Activated gamma-delta T cell treated with anti-CD3 and anti-CD28 coated beads, Interleukin-2, amount 50 U/mL, for 16 hours (primary cell): ENCODE measurements at regions not wholly inside any gene's neighbourhood (a gene's known extent, or its start where the extent isn't known, plus 50 kb on each side); places are given as distances from the start of the nearest gene placed in this dataset.
A peak's percentile ranks its signal among the peaks of the same experiment; 100 is the strongest.
"Not testable (repeated sequence)": the region's sequence is repeated elsewhere in the genome, so short reads cannot be mapped to it uniquely, and the experiment has no call there.

Experiments
- DNase-seq: peaks from one replicate; pipeline ENCODE4 v3.0.0-alpha.2; 2020; ENCODE audit warnings: low read depth

GRCh38 chr10:101280511-101280910 lies 51.2 kb upstream of the LBX1 start:
- no peak for DNase-seq

GRCh38 chr10:101280921-101281320 lies 51.7 kb upstream of the LBX1 start:
- not testable (repeated sequence) for DNase-seq

DNA sequence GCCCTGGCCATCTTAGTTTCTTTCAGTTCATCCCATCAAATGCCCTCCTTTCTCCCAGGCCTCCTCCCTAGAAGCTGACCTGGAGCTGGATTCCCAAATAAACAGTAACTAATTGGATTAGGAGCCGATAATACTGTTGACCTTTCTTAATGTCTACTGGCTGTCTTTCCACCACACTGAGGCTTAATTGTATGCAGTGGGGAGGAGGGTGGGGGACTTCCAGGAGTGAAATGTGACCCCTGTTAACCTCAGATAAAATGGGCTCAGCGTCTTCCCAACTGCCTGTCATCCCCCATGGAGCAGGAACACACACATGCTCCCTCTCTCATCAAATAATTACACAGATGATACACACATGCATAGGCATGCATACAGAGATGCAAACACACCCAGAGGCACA lies 53.7 kb upstream of the LBX1 start:
- no peak for DNase-seq

- DNase-seq = no peak
These were observed 54.5 kb upstream of the LBX1 start for GRCh38 chr10:101283762-101284100.

- DNase-seq = no peak
These were observed 55.0 kb upstream of the LBX1 start for GRCh38 chr10:101284101-101284743.

DNA sequence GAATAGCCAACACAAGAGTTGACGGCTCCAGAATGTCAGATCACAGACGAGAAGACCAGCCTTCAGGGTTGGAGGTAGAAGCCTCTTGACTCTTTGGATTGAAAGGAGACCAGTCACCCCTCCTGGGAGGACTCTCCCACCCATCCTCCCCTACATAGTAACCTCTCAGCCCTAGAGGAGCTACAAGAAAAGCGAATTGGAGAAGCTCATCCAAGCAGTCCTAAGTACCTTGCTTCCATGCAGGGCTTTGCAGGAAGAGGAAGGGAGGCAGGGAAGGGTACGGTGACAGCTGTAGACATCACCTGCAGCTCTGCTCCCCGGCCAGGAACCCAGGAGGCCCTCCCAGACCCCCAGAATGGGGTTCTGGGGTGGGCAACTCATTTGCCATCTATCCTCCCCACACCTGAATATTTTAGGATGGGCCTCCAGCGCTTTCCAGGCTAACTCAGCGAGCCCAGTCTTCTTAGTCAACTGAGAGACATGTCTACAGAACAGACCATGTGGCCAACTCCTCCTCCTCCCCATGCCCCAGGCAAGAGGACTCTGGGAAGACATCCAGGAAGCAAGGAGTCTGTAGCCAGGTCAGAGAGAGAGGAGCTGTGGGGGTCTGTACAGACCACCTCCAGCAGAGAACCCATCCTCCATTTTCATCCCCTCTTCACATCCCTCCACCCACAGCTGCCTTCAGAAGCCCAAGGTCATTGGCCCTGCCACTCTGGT lies 55.6 kb upstream of the LBX1 start:
- DNase-seq = no peak

DNA sequence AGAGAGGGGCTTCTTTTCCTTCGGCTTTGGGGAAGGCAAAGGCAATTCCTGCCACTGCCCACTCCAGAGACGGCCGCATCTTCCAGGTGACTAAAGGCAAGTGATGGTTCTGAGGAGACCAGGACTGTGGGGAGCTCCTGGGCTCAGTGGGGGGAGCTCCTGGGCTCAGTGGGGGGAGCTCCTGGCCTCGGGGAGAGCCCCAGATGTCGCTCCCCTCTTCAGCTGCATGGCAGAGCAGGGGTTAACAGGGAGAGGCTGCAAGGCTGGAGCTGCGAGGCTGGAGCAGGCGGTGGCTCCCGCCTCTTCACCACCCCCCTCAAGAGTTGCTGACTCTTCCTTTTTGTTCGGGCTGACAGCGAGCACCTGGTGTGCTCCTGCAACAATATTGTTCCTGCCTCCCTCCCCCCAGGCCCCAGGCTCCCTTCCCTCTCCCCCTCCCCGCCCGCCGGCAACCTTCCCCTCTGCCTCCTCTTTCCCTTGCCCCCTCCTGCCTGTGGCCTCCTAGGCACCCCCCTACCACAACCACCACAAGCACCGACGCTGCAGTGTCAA lies 56.3 kb upstream of the LBX1 start:
- no peak for DNase-seq

DNA sequence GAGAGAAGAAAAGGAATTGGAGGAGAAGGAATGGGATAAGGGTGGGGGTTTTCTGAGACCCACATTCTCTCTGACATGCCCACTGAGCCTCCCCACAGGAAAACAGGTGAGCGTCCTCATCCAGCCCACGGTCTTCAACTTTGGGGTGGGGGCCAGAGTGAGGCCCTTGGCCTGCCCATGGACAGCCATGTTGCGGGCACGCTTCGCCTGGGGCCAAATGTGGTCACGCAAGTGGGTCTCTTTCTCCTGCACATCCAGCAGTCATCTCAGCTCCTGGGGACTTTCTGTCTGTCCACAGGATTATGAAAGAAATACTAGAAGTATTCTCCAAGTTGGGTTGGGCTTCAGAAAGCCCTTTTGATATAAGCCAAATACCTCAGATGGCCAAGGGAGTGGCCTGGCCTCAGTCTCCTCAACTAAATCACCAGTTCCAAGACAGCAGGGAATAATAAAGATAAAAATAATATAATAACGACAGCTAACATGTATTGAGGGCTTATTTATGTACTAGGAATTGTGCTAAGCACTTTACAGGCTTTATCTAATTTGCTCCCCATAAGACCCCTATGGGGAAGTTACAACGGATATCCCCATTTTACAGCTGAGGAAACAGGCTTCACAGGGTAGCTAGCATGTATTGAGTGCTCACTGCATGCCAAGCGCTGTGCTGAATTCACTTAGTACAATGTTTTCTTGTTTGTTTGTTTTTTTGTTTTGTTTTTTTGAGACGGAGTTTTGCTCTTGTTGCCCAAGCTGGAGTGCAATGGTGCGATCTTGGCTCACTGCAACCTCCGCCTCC lies 57.2 kb upstream of the LBX1 start:
- no peak for DNase-seq

DNA sequence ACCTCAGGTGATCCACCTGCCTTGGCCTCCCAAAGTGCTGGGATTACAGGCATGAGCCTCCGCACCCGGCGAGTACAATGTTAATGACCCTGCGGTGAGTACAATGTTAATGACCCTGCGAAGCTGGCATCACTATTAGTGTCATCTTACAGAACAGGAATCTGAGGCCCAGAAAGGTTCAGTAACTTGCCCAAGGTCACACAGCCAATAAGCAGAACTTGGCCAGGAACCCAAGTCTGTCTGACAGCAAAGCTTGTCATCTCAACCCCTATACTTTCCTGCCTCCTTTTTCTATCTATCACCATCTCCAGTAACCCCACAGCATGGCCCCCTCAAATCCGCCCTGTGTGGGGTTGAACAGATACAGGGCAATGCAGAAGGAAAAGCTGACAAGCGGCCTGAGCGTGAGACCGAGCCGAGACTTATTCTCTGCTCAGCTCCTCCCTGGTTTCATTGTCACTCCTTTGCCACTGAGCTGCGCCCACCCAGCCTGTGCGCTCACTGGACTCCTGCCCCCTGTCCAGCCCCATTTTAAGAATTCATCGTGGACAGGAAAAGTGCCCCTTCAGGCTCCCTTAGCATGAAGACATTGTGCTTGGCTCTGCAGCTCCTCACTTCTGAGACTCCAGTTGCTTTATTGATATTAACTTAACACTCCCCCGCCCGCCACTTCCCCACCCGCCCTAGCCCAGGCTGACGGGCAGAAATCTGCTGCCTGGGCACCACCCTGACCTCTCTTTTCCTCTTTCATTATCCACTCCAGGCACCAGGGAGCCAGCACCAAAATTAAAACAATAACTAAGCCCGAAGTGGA lies 58.1 kb upstream of the LBX1 start:
- DNase-seq = no peak

DNA sequence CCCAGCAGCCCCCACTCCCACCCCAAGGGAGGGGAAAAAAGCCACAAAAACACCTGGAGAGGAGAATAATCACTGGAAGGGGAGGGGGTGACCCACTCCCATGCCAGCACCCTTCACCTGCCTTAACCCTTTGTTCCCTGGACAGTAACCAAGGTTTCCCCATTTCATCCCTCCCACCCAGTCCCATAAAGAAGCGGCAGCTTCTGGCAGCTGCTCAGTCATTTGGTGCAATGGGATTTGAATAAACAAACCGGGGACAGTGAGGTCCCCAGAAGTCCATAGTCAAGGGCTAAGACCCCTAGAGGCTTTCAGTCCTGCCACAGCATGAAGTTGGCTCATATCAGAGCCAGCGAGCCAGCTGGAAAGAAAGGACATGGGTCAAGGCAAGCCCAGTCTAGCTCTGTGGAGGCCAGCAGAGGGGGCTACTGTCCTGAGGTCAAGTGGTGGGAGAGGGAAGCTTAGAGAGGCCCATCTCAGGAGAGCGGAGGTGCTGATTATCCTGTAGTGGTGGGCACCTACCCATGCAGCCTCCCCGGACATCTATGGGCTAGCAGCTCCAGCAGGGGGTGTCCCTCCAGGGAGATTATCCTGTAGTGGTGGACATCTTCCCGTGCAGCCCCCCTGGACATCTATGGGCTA lies 58.9 kb upstream of the LBX1 start:
- DNase-seq = no peak

- DNase-seq = no peak
These were observed 60.3 kb upstream of the LBX1 start for GRCh38 chr10:101289541-101289940.

- DNase-seq = no peak
These were observed 61.2 kb upstream of the LBX1 start for GRCh38 chr10:101290431-101290830.

DNA sequence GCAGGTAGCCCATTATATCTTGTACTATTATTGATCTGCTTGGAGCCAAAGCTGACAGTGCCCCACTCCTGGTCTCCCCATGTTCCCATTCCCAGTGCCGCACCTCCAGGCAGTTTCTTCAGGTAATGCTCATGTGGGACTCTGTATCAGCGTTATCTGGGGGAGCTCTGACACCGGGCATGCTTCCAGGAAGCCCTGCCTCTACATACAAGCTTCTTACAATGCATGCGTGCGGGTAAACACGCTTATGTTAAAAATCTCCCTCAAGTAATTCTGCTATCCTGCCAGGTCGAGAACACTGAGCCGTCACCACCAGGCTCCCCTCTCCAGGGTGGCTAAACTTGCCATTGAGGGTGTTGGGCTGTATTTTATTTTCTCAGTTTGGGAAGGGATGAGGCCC lies 61.6 kb upstream of the LBX1 start:
- DNase-seq = no peak

DNA sequence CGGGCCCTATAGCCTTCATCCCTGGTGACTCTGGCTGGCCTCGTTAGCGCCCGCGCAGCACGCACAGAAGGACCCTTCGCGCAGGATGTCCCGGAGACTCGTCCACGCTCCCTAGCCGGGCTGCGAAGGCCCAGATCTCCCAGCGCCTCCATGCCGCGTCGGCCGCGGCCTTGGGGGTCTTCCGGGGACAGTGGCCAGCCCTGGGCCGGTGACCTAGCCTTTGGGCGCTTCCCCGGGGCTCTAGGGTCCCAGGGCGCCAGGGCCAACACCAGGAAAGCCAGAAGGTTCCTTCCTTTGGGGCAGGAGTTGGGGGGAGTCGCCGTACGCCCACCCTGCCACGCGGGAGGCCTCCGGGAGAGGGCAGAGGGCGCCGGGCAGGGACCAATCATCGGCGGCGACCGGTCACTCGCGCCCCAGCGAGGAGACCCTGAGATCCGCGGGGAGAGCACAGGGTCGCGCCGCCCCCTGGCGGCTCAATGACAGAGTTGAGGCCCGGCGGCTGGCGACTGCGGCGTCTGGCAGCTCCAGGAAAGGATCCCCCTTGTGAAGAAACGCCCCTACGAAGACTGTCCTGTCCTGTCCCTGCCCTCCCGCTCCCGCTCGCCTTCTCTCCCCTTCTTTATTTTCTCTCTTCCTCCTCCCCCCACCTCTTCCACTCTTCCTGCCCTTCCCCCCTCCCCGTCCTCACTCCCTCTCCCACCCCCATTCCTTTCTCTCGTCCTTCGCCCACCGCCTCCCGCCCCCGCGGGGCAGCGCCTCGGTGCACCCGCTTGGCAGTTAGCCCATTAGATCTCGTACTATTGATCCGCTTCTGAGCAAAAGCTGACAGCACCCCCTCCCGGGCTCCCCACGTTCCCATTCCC lies 62.3 kb upstream of the LBX1 start:
- DNase-seq = peak; percentile 16

GRCh38 chr10:101292194-101293006 lies 61.6 kb upstream of the BTRC start:
- DNase-seq = no peak

DNA sequence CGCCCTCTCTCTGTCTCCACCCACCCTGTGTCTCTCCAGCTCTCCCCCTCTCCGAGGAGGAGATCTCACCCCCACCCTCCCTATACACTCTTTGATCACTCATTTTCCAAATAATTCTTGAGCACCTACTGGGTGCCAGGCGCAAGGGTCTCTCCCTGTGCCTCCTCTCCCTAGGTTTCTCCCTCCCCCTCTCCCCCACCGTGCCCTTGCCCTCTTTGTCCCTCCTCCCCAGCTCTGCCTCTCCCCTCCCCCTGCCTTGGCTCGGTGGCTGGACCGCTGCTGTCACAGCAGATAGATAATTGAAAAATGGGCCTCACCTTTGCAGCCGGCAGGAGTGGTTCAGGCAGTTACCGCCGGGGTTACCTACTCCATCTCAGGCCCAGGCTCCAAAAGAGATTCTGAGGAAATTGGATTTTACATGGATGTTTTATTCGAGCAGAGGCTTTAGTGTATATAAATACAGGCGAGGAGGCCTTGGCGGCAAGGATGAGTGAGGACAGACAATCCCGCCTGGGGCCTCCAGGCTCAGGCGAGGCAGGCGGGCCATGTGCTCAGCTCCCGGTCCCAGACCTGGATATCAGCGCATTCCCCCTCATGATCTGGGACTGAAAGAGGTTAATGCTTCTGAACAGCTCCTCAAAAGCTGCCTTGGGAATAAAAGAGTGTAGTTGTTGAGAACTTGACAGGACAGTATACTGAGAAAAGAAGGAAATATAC lies 60.8 kb upstream of the BTRC start:
- DNase-seq = no peak

- DNase-seq = no peak
These were observed 59.9 kb upstream of the BTRC start for GRCh38 chr10:101294109-101294508.

DNA sequence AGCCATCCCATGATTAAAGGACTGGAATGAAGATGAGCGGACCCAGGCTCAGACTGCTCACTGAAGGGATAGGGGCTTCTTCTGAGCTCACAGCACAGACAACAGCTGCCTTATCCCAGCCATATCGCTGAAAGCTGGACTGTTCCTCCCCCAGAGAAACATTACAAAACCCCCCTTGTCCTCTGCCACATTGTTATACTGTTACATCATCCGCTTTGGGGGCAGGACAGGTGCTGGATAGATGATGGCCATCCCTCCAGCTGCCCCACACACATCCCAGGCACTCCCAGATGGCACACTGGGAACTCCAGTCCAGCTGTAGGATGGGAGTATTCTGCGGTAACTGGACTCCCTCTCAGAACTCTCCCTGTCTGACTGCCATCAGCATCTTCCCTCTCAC lies 58.7 kb upstream of the BTRC start:
- DNase-seq = no peak

DNA sequence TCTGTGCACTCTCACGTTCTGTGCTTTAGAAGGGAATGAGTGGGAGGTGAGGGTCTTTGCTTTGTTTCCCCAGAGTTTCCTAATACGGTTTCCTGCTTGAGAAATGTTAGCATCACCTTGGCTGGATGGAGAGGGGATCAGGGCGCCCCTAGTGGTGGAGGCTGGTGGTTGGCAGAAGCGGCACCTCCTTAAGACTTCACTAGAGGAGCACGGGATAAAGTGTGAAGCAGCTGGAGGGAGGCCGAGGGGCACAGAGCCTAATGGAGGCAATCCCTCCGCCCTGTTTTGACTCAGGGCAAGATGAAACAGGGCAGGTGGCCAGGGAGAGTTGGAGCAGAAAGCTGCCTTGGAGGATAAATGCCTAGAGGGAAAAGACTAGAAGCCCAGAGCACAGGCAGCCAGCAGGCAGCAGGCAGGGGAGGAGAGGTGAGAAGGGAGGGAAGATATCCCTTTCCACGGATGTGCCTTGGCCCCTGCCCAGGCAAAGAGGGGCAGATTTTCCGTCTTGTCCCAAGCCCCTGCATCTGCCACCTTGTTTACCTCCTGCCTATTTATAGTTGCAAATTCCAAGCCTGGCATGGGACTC lies 56.0 kb upstream of the BTRC start:
- peak; percentile 58 for DNase-seq
